Large intestine (tissue), 3 donors: ENCODE measurements at regions not wholly inside any gene's neighbourhood (a gene's known extent, or its start where the extent isn't known, plus 50 kb on each side); places are given as distances from the start of the nearest gene placed in this dataset.

Experiments used
- DNase-seq, 2 donors: peaks; one replicate each; pipeline versions ENCODE4 v3.0.0 to v3.0.0-alpha.2; 2013
- H3K27ac ChIP-seq: one replicate; pipeline ENCODE4 v1.5.1; 2013; ENCODE audit warnings: low read length
- H3K27me3 ChIP-seq: 2 replicates; pipeline ENCODE4 v1.6.1; 2013; ENCODE audit warnings: low read length; ENCODE audit not compliant: control insufficient read depth, insufficient read depth
- H3K36me3 ChIP-seq: 2 replicates; pipeline ENCODE4 v1.6.1; 2013; ENCODE audit warnings: low read length; ENCODE audit not compliant: control insufficient read depth, insufficient read depth
- H3K4me1 ChIP-seq: one replicate; pipeline ENCODE4 v1.6.1; 2013; ENCODE audit warnings: low read length; ENCODE audit not compliant: control insufficient read depth, insufficient read depth
- H3K4me3 ChIP-seq: one replicate; pipeline ENCODE4 v1.5.1; 2013; ENCODE audit warnings: low read length
- H3K9me3 ChIP-seq: one replicate; pipeline ENCODE4 v1.6.1; 2013; ENCODE audit warnings: mild to moderate bottlenecking, low read depth, low read length, moderate library complexity; ENCODE audit not compliant: control insufficient read depth
- WGBS: methylation state at CpG from one replicate; pipeline ENCODE4 v1.1.5; 2013; ENCODE audit warnings: low lambda C conversion rate; ENCODE audit not compliant: insufficient coverage; 5-methylcytosine and 5-hydroxymethylcytosine counted together

GRCh38 chr2:196356332-196356731 lies 185.0 kb upstream of the STK17B start:
- Histone ChIP-seq H3K4me1 (no peaks in the 10 kb centered on the region), H3K27me3 (no peaks in the 10 kb centered on the region), H3K36me3 (no peaks in the 10 kb centered on the region), H3K9me3 (peaks cover 9% of the 10 kb centered on the region), H3K4me3 (no peak overlapping the region), H3K27ac (no peak overlapping the region)
- no peak for DNase-seq
- WGBS, result 61% methylated on average over 2 of the region's 4 CpGs

GRCh38 chr2:196360650-196361049 lies 189.3 kb upstream of the STK17B start:
- no peaks in the 10 kb centered on the region for H3K36me3 ChIP-seq
- H3K4me1 ChIP-seq, result no peaks in the 10 kb centered on the region
- no peak overlapping the region for H3K27ac ChIP-seq
- no peak overlapping the region for H3K4me3 ChIP-seq
- no peak for DNase-seq
- H3K27me3 ChIP-seq, result no peaks in the 10 kb centered on the region
- no peaks in the 10 kb centered on the region for H3K9me3 ChIP-seq

GRCh38 chr2:196361606-196362326 lies 190.4 kb upstream of the STK17B start:
- no CpG with 5 or more reads among the region's 7 CpGs for WGBS
- H3K27ac ChIP-seq, result no peak overlapping the region
- no peaks in the 10 kb centered on the region for H3K9me3 ChIP-seq
- no peak for DNase-seq
- H3K27me3 ChIP-seq, result no peaks in the 10 kb centered on the region
- no peaks in the 10 kb centered on the region for H3K36me3 ChIP-seq
- H3K4me1 ChIP-seq, result no peaks in the 10 kb centered on the region
- no peak overlapping the region for H3K4me3 ChIP-seq

- WGBS, result no CpG with 5 or more reads among the region's 2 CpGs
- H3K4me3 ChIP-seq, result no peak overlapping the region
- peaks cover 3% of the 10 kb centered on the region for H3K9me3 ChIP-seq
- no peaks in the 10 kb centered on the region for H3K4me1 ChIP-seq
- no peaks in the 10 kb centered on the region for H3K36me3 ChIP-seq
- H3K27ac ChIP-seq, result no peak overlapping the region
- no peak for DNase-seq
- no peaks in the 10 kb centered on the region for H3K27me3 ChIP-seq
Observed at GRCh38 chr2:196362973-196363549, 191.7 kb upstream of the STK17B start.

DNA sequence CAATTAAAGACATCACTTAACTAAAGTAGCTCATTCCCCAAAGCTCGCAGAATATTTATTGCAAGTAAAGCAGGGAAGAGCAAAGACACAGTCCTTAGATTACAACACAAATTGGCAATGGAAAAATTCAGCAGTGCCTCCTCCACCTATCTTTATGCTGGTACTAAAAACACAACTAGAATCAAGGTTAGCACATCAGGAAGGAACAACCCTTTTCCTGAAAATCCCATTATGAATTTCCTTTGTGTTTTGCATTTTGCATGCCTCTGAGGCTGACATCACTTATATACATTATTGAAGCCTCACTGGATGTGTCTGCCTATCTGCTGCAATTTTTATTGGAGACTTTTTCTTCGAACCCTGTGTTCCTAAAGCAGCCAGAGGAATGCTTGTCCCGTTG lies 193.8 kb upstream of the STK17B start:
- H3K27ac ChIP-seq, result no peak overlapping the region
- H3K27me3 ChIP-seq, result no peaks in the 10 kb centered on the region
- no CpG with 5 or more reads among the region's 3 CpGs for WGBS
- no peak overlapping the region for H3K4me3 ChIP-seq
- H3K4me1 ChIP-seq, result no peaks in the 10 kb centered on the region
- H3K36me3 ChIP-seq, result no peaks in the 10 kb centered on the region
- peaks cover 6% of the 10 kb centered on the region for H3K9me3 ChIP-seq
- no peak for DNase-seq

DNA sequence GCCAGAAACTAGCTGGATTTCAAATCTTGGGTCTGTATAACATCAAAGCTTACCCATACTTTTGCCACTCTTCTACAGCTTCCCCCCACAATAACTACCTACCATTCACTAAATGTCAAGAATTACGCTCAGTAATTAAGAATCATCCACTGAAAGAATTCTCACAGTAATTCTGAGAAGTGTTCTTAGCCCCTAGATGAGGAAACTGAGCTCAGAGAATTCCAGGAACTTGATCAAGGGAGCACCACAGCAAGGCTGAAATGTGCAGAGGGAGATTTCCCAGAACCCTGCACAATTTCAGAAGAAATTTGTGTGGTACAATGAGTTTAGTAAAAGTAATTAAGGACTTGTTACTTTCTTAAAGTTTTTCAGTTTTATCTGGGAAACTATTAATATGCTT lies 194.5 kb upstream of the STK17B start:
- Histone ChIP-seq H3K9me3 (peaks cover 6% of the 10 kb centered on the region), H3K27ac (no peak overlapping the region), H3K36me3 (no peaks in the 10 kb centered on the region), H3K4me3 (no peak overlapping the region), H3K27me3 (no peaks in the 10 kb centered on the region), H3K4me1 (no peaks in the 10 kb centered on the region)
- WGBS, result no CpG with 5 or more reads among the region's 1 CpG
- DNase-seq, result no peak

DNA sequence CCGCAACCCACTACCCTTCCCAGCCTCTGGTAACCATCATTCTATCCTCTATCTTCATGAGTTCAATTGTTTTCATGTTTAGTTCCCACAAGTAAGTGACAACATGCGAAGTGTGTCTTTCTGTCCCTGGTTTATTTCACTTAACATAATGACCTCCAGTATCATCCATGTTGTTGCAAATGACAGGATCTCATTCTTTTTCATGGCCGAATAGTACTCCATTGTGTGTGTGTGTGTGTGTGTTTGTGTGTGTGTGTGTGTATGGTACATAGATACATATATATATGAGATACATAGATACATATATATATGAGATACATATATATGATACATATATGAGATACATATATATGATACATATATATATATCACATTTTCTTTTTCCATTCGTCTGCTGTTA lies 196.3 kb upstream of the STK17B start:
- H3K9me3 ChIP-seq, result peaks cover 6% of the 10 kb centered on the region
- WGBS, result 95% methylated on average over 2 of the region's 4 CpGs
- H3K36me3 ChIP-seq, result no peaks in the 10 kb centered on the region
- no peak overlapping the region for H3K4me3 ChIP-seq
- no peak overlapping the region for H3K27ac ChIP-seq
- DNase-seq, result no peak
- no peaks in the 10 kb centered on the region for H3K4me1 ChIP-seq
- H3K27me3 ChIP-seq, result no peaks in the 10 kb centered on the region

DNA sequence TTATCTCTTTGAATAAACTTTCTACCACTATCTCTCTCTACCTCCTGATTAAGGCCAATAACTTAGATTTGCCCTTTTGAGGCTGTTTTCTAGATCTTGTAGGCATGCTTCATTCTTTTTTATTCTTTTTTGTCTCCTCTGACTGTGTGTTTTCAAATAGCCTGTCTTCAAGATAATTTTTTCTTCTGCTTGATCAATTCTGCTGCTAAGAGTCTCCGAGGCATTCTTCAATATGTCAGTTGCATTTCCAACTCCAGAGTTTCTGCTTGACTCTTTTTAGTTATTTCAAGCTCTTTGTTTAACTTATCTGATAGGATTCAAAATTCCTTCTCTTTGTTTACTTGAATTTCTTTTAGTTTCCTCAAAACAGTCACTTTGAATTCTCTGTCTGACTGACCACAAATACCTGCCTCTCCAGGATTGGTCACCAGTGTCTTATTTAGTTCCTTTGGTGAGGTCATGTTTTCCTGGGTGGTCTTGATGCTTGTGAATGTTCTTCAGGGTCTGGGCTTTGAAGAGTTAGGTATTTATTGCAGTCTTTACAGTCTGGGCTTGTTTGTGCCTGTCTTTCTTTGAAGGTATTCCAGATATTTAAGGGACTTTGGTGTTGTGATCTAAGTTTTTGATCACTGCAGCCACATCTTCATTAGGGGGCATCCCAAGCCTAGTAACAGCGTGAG lies 197.3 kb upstream of the STK17B start:
- Histone ChIP-seq H3K36me3 (no peaks in the 10 kb centered on the region), H3K27ac (no peak overlapping the region), H3K4me3 (no peak overlapping the region), H3K27me3 (no peaks in the 10 kb centered on the region), H3K9me3 (peaks cover 6% of the 10 kb centered on the region), H3K4me1 (no peaks in the 10 kb centered on the region)
- 100% methylated on average over 1 of the region's 2 CpGs for WGBS
- DNase-seq, result no peak

- H3K9me3 ChIP-seq, result peaks cover 6% of the 10 kb centered on the region
- H3K4me1 ChIP-seq, result no peaks in the 10 kb centered on the region
- H3K4me3 ChIP-seq, result no peak overlapping the region
- DNase-seq, result no peak
- no CpG with 5 or more reads among the region's 1 CpG for WGBS
- no peak overlapping the region for H3K27ac ChIP-seq
- H3K27me3 ChIP-seq, result no peaks in the 10 kb centered on the region
- H3K36me3 ChIP-seq, result no peaks in the 10 kb centered on the region
Observed at GRCh38 chr2:196369967-196370366, 198.6 kb upstream of the STK17B start.

GRCh38 chr2:196370381-196370780 lies 199.0 kb upstream of the STK17B start:
- H3K4me3 ChIP-seq, result no peak overlapping the region
- peaks cover 6% of the 10 kb centered on the region for H3K9me3 ChIP-seq
- WGBS, result no CpG with 5 or more reads among the region's 1 CpG
- H3K27ac ChIP-seq, result no peak overlapping the region
- DNase-seq, result no peak
- no peaks in the 10 kb centered on the region for H3K27me3 ChIP-seq
- no peaks in the 10 kb centered on the region for H3K36me3 ChIP-seq
- no peaks in the 10 kb centered on the region for H3K4me1 ChIP-seq
